H9 (cell line): ENCODE measurements at regions not wholly inside any gene's neighbourhood (a gene's known extent, or its start where the extent isn't known, plus 50 kb on each side); places are given as distances from the start of the nearest gene placed in this dataset.

Experiments
- DNase-seq: peaks from one replicate; pipeline ENCODE4 v3.0.0-alpha.2; 2017
- H2AFZ ChIP-seq: one replicate; pipeline ENCODE4 v1.6.1; 2013; ENCODE audit warnings: mild to moderate bottlenecking, low read length, control low read depth, moderate library complexity
- H2AK5ac ChIP-seq: 2 replicates; pipeline ENCODE4 v1.6.1; 2013; ENCODE audit warnings: low read length, control low read depth, mixed read lengths; ENCODE audit not compliant: insufficient read length
- H2BK120ac ChIP-seq: one replicate; pipeline ENCODE4 v1.6.1; 2013; ENCODE audit warnings: low read depth, mild to moderate bottlenecking, low read length, control low read depth, inconsistent platforms; ENCODE audit not compliant: poor library complexity, severe bottlenecking
- H2BK12ac ChIP-seq: 2 replicates; pipeline ENCODE4 v1.6.1; 2013; ENCODE audit warnings: low read length, control low read depth, mixed read lengths, low read depth; ENCODE audit not compliant: insufficient read length
- H2BK15ac ChIP-seq: 2 replicates; pipeline ENCODE4 v1.6.1; 2013; ENCODE audit warnings: low read depth, low read length, control low read depth
- H2BK20ac ChIP-seq: one replicate; pipeline ENCODE4 v1.6.1; 2013; ENCODE audit warnings: low read depth, mild to moderate bottlenecking, low read length, control low read depth, inconsistent platforms; ENCODE audit not compliant: poor library complexity, severe bottlenecking
- H2BK5ac ChIP-seq: 2 replicates; pipeline ENCODE4 v1.6.1; 2013; ENCODE audit warnings: low read length, control low read depth, mixed read lengths; ENCODE audit not compliant: insufficient read length
- H3K14ac ChIP-seq: 2 replicates; pipeline ENCODE4 v1.6.1; 2013; ENCODE audit warnings: low read length, control low read depth; ENCODE audit not compliant: insufficient read depth
- H3K18ac ChIP-seq: 2 replicates; pipeline ENCODE4 v1.6.1; 2013; ENCODE audit warnings: low read depth, mild to moderate bottlenecking, mixed read lengths, low read length, control low read depth; ENCODE audit not compliant: insufficient read length
- H3K23ac ChIP-seq: 2 replicates; pipeline ENCODE4 v1.6.1; 2013; ENCODE audit warnings: low read length, control low read depth, mixed read lengths, low read depth; ENCODE audit not compliant: insufficient read length
- H3K23me2 ChIP-seq: 2 replicates; pipeline ENCODE4 v1.6.1; 2013; ENCODE audit warnings: low read depth, mild to moderate bottlenecking, mixed read lengths, low read length, control low read depth; ENCODE audit not compliant: insufficient read length, poor library complexity, severe bottlenecking
- H3K27ac ChIP-seq: 2 replicates; pipeline ENCODE4 v1.5.1; 2013; ENCODE audit warnings: low read length, control low read depth, mixed read lengths, low read depth; ENCODE audit not compliant: insufficient read length
- H3K27me3 ChIP-seq: 2 replicates; pipeline ENCODE4 v1.6.1; 2013; ENCODE audit warnings: low read length, control low read depth, inconsistent platforms; ENCODE audit not compliant: insufficient read depth
- H3K4ac ChIP-seq: 2 replicates; pipeline ENCODE4 v1.6.1; 2013; ENCODE audit warnings: low read depth, mild to moderate bottlenecking, control low read depth, inconsistent platforms, low read length, moderate library complexity
- H3K4me1 ChIP-seq: 2 replicates; pipeline ENCODE4 v1.6.1; 2013; ENCODE audit warnings: low read length, control low read depth, inconsistent platforms; ENCODE audit not compliant: insufficient read depth
- H3K4me2 ChIP-seq: 2 replicates; pipeline ENCODE4 v1.6.1; 2013; ENCODE audit warnings: low read length, control low read depth, mixed read lengths; ENCODE audit not compliant: insufficient read length, insufficient read depth
- H3K56ac ChIP-seq: 2 replicates; pipeline ENCODE4 v1.6.1; 2013; ENCODE audit warnings: low read depth, mild to moderate bottlenecking, mixed read lengths, low read length, control low read depth; ENCODE audit not compliant: insufficient read length
- H3K79me1 ChIP-seq: 2 replicates; pipeline ENCODE4 v1.6.1; 2013; ENCODE audit warnings: low read depth, mild to moderate bottlenecking, moderate library complexity, low read length, control low read depth, inconsistent platforms; ENCODE audit not compliant: insufficient read depth, poor library complexity, severe bottlenecking
- H3K79me2 ChIP-seq: 2 replicates; pipeline ENCODE4 v1.6.1; 2013; ENCODE audit warnings: low read length, control low read depth, inconsistent platforms; ENCODE audit not compliant: insufficient read depth
- H3K9ac ChIP-seq: 2 replicates; pipeline ENCODE4 v1.6.1; 2013; ENCODE audit warnings: low read length, control low read depth, mixed read lengths; ENCODE audit not compliant: insufficient read length; ENCODE audit errors: extremely low read depth
- H3K9me3 ChIP-seq: one replicate; pipeline ENCODE4 v1.6.1; 2013; ENCODE audit warnings: low read depth, low read length, inconsistent platforms; ENCODE audit not compliant: control insufficient read depth
- H3T11ph ChIP-seq: one replicate; pipeline ENCODE4 v1.6.1; 2013; ENCODE audit warnings: mild to moderate bottlenecking, low read length, control low read depth, inconsistent platforms
- H4K20me1 ChIP-seq: one replicate; pipeline ENCODE4 v1.6.1; 2013; ENCODE audit not compliant: control insufficient read depth, insufficient read length, insufficient read depth
- H4K5ac ChIP-seq: 2 replicates; pipeline ENCODE4 v1.6.1; 2013; ENCODE audit warnings: low read depth, mild to moderate bottlenecking, mixed read lengths, low read length, control low read depth; ENCODE audit not compliant: insufficient read length
- H4K8ac ChIP-seq: replicated peaks from 2 replicates; pipeline ENCODE4 v1.6.1; 2013; ENCODE audit warnings: low read length, control low read depth, mixed read lengths, low read depth; ENCODE audit not compliant: insufficient read length
- H4K91ac ChIP-seq: 2 replicates; pipeline ENCODE4 v1.6.1; 2013; ENCODE audit warnings: low read depth, mild to moderate bottlenecking, moderate library complexity, mixed read lengths, low read length, control low read depth; ENCODE audit not compliant: insufficient read length
- H3K27ac Mint-ChIP-seq, 3 experiments: 2 replicates in 2 of 3; 3 replicates in 1 of 3; pipeline ENCODE4 v1.8.0; 2020 to 2021; ENCODE audit warnings: mixed read lengths in 3 of 3, mild to moderate bottlenecking in 1 of 3, moderate library complexity in 1 of 3
- H3K27me3 Mint-ChIP-seq: 2 replicates; pipeline ENCODE4 v1.8.0; 2021; ENCODE audit warnings: low read depth, mild to moderate bottlenecking, moderate library complexity, mixed read lengths
- H3K36me3 Mint-ChIP-seq, 3 experiments: 2 replicates in 2 of 3; 3 replicates in 1 of 3; pipeline ENCODE4 v1.8.0; 2020 to 2021; ENCODE audit warnings: low read depth in 3 of 3, mixed read lengths in 3 of 3; ENCODE audit not compliant: insufficient read depth in 1 of 3
- H3K4me1 Mint-ChIP-seq, 2 experiments: 2 replicates each; pipeline ENCODE4 v1.8.0; 2020; ENCODE audit warnings: mixed read lengths in 2 of 2
- H3K4me3 Mint-ChIP-seq, 2 experiments: 2 replicates in 1 of 2; 3 replicates in 1 of 2; pipeline ENCODE4 v1.8.0; 2020 to 2021; ENCODE audit warnings: mild to moderate bottlenecking in 2 of 2, mixed read lengths in 2 of 2, moderate library complexity in 1 of 2
- H3K9me3 Mint-ChIP-seq, 2 experiments: 2 replicates in 1 of 2; 3 replicates in 1 of 2; pipeline ENCODE4 v1.8.0; 2020; ENCODE audit warnings: mild to moderate bottlenecking in 2 of 2, mixed read lengths in 2 of 2, moderate library complexity in 1 of 2
- WGBS: extraction: QIAGEN DNeasy Blood & Tissue Kit; methylation state at CpG from one replicate; pipeline ENCODE4 v1.1.7; 2013; ENCODE audit warnings: missing lambda C conversion rate, low lambda C conversion rate, mixed read lengths; ENCODE audit not compliant: insufficient read length; ENCODE audit errors: extremely low coverage; 5-methylcytosine and 5-hydroxymethylcytosine counted together
- TF ChIP-seq, protein P1 (sequence below): fragments of 200-600 bp; sonication (generic); conservative IDR thresholded peaks from 3 replicates; pipeline ENCODE4 v1.8.0; 2021; ENCODE audit warnings: antibody characterized with exemption, mild to moderate bottlenecking

GRCh38 chr5:175216991-175217390 is 227.0 kb downstream of the DRD1 start:
- Histone ChIP-seq H3K27me3 (no peaks in the 10 kb centered on the region), H3K18ac (no peak overlapping the region), H3K27ac (no peak overlapping the region), H2BK15ac (no peak overlapping the region), H2AK5ac (no peak overlapping the region), H4K5ac (no peak overlapping the region), H3K56ac (no peak overlapping the region), H2BK120ac (no peak overlapping the region), H2BK20ac (no peak overlapping the region), H3K79me1 (no peaks in the 10 kb centered on the region), H3K14ac (no peak overlapping the region), H3K23me2 (no peaks in the 10 kb centered on the region), H3K9me3 (no peaks in the 10 kb centered on the region), H3K9ac (no peak overlapping the region), H2BK5ac (no peak overlapping the region), H2AFZ (no peak overlapping the region), H4K91ac (no peak overlapping the region), H4K8ac (no peak overlapping the region), H3T11ph (no peak overlapping the region), H4K20me1 (no peaks in the 10 kb centered on the region), H3K4me1 (no peaks in the 10 kb centered on the region), H3K23ac (no peak overlapping the region), H2BK12ac (no peak overlapping the region), H3K79me2 (no peaks in the 10 kb centered on the region), H3K4ac (no peak overlapping the region), H3K4me2 (no peak overlapping the region)
- Mint-ChIP-seq H3K4me3 (no peak overlapping the region), H3K4me1 (peaks cover 5 to 12% of the 10 kb centered on the region in 2 experiments; a peak in 3 of 4 replicates), H3K36me3 (no peaks in the 10 kb centered on the region), H3K27ac (no peak overlapping the region), H3K9me3 (no peaks in the 10 kb centered on the region), H3K27me3 (peaks cover 5% of the 10 kb centered on the region)
- no CpG with 5 or more reads among the region's 6 CpGs for WGBS
- DNase-seq, result no peak
- TF ChIP-seq, protein P1, sequence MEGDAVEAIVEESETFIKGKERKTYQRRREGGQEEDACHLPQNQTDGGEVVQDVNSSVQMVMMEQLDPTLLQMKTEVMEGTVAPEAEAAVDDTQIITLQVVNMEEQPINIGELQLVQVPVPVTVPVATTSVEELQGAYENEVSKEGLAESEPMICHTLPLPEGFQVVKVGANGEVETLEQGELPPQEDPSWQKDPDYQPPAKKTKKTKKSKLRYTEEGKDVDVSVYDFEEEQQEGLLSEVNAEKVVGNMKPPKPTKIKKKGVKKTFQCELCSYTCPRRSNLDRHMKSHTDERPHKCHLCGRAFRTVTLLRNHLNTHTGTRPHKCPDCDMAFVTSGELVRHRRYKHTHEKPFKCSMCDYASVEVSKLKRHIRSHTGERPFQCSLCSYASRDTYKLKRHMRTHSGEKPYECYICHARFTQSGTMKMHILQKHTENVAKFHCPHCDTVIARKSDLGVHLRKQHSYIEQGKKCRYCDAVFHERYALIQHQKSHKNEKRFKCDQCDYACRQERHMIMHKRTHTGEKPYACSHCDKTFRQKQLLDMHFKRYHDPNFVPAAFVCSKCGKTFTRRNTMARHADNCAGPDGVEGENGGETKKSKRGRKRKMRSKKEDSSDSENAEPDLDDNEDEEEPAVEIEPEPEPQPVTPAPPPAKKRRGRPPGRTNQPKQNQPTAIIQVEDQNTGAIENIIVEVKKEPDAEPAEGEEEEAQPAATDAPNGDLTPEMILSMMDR, result no peak
